Hematopoietic multipotent progenitor cell treated with erythropoietin and hydrocortisone succinate and interleukin-3 and kit ligand, for 8 days (in vitro differentiated cells): ENCODE measurements at regions not wholly inside any gene's neighbourhood (a gene's known extent, or its start where the extent isn't known, plus 50 kb on each side); places are given as distances from the start of the nearest gene placed in this dataset.

Source experiments
- DNase-seq: peaks from one replicate; pipeline ENCODE4 v3.0.0-alpha.2; 2015

GRCh38 chr11:70614034-70614681, 215.8 kb downstream of the CTTN start:
- DNase-seq, result no peak

- DNase-seq, result no peak
These were observed 216.9 kb downstream of the CTTN start for GRCh38 chr11:70615036-70615875.

- no peak for DNase-seq
These were observed 218.0 kb downstream of the CTTN start for GRCh38 chr11:70616317-70616716.

- DNase-seq, result no peak
These were observed 218.8 kb downstream of the CTTN start for GRCh38 chr11:70616938-70617654.

GRCh38 chr11:70618431-70619101, 220.2 kb downstream of the CTTN start:
- no peak for DNase-seq

- no peak for DNase-seq
These were observed 221.3 kb downstream of the CTTN start for GRCh38 chr11:70619591-70619990.

GRCh38 chr11:70620510-70621184, 222.3 kb downstream of the CTTN start:
- DNase-seq, result no peak

- no peak for DNase-seq
These were observed 222.9 kb downstream of the CTTN start for GRCh38 chr11:70621241-70621640.

GRCh38 chr11:70622091-70622490, 223.8 kb downstream of the CTTN start:
- DNase-seq, result no peak

- no peak for DNase-seq
These were observed 225.7 kb downstream of the CTTN start for GRCh38 chr11:70623906-70624597.

GRCh38 chr11:70624598-70624993, 226.3 kb downstream of the CTTN start:
- DNase-seq, result no peak

GRCh38 chr11:70625051-70625450, 226.7 kb downstream of the CTTN start:
- no peak for DNase-seq

- no peak for DNase-seq
These were observed 227.5 kb downstream of the CTTN start for GRCh38 chr11:70625582-70626518.

GRCh38 chr11:70627219-70627618, 228.9 kb downstream of the CTTN start:
- DNase-seq, result no peak

- no peak for DNase-seq
These were observed 230.0 kb downstream of the CTTN start for GRCh38 chr11:70628176-70628854.

GRCh38 chr11:70628855-70629844, 230.8 kb downstream of the CTTN start:
- peak; percentile 36 for DNase-seq

GRCh38 chr11:70630068-70630467, 231.7 kb downstream of the CTTN start:
- DNase-seq, result no peak

- no peak for DNase-seq
These were observed 232.7 kb downstream of the CTTN start for GRCh38 chr11:70630816-70631623.
